ENCODE measurements at regions not wholly inside any gene's neighbourhood (a gene's known extent, or its start where the extent isn't known, plus 50 kb on each side); places are given as distances from the start of the nearest gene placed in this dataset.

- Histone ChIP-seq H4K20me1 (ENCODE audit: insufficient read depth, low read length) (no peaks in the 10 kb centered on the region), H3K36me3 (replicated peaks; ENCODE audit: low read depth, low read length) (no peaks in the 10 kb centered on the region), H3K79me2 (ENCODE audit: low read length) (no peaks in the 10 kb centered on the region), H3K9me3 (ENCODE audit: insufficient read depth, low read length) (no peaks in the 10 kb centered on the region), H3K9ac (ENCODE audit: low read length) (no peak overlapping the region), H3K4me3 (ENCODE audit: low read length) (no peak overlapping the region), H3K4me1 (ENCODE audit: low read length) (no peaks in the 10 kb centered on the region), H3K27me3 (ENCODE audit: low read depth, low read length) (no peaks in the 10 kb centered on the region), H3K27ac (ENCODE audit: low read length) (no peak overlapping the region), H3K4me2 (ENCODE audit: low read length) (no peak overlapping the region), H2AFZ (ENCODE audit: low read depth, low read length) (peak overlapping the region; percentile 59; the same call in 1 of the 2 replicates)
- TF ChIP-seq EZH2phosphoT487 (IDR thresholded peaks at IDR 0.05; ENCODE audit: low read depth) (no peak), CTCF (IDR thresholded peaks at IDR 0.05; ENCODE audit: low read depth, low read length) (peak; percentile 62)
Observed at GRCh38 chr2:58553937-58554336, 312.8 kb upstream of the FANCL start.

- H3K27ac ChIP-seq (ENCODE audit: low read length), result no peak overlapping the region
- no peaks in the 10 kb centered on the region for H4K20me1 ChIP-seq (ENCODE audit: insufficient read depth, low read length)
- H2AFZ ChIP-seq (ENCODE audit: low read depth, low read length), result peak overlapping the region; percentile 59; the same call in 1 of the 2 replicates
- H3K9me3 ChIP-seq (ENCODE audit: insufficient read depth, low read length), result no peaks in the 10 kb centered on the region
- H3K4me3 ChIP-seq (ENCODE audit: low read length), result no peak overlapping the region
- no peak overlapping the region for H3K9ac ChIP-seq (ENCODE audit: low read length)
- no peaks in the 10 kb centered on the region for H3K36me3 ChIP-seq (replicated peaks; ENCODE audit: low read depth, low read length)
- TF ChIP-seq CTCF (IDR thresholded peaks at IDR 0.05; ENCODE audit: low read depth, low read length), result no peak
- no peak for TF ChIP-seq EZH2phosphoT487 (IDR thresholded peaks at IDR 0.05; ENCODE audit: low read depth)
- no peaks in the 10 kb centered on the region for H3K79me2 ChIP-seq (ENCODE audit: low read length)
- no peaks in the 10 kb centered on the region for H3K4me1 ChIP-seq (ENCODE audit: low read length)
- H3K27me3 ChIP-seq (ENCODE audit: low read depth, low read length), result no peaks in the 10 kb centered on the region
- H3K4me2 ChIP-seq (ENCODE audit: low read length), result no peak overlapping the region
Observed at GRCh38 chr2:58553522-58553921, 312.4 kb upstream of the FANCL start.

GRCh38 chr2:58545300-58546280, 304.5 kb upstream of the FANCL start:
- peaks cover under 1% of the 10 kb centered on the region; the same call in 1 of the 2 replicates for H3K4me1 ChIP-seq (ENCODE audit: low read length)
- H2AFZ ChIP-seq (ENCODE audit: low read depth, low read length), result no peak overlapping the region
- TF ChIP-seq EZH2phosphoT487 (IDR thresholded peaks at IDR 0.05; ENCODE audit: low read depth) (no peak), CTCF (IDR thresholded peaks at IDR 0.05; ENCODE audit: low read depth, low read length) (no peak)
- no peaks in the 10 kb centered on the region for H3K27me3 ChIP-seq (ENCODE audit: low read depth, low read length)
- H3K9me3 ChIP-seq (ENCODE audit: insufficient read depth, low read length), result no peaks in the 10 kb centered on the region
- no peaks in the 10 kb centered on the region for H3K36me3 ChIP-seq (replicated peaks; ENCODE audit: low read depth, low read length)
- H3K4me3 ChIP-seq (ENCODE audit: low read length), result no peak overlapping the region
- H3K27ac ChIP-seq (ENCODE audit: low read length), result no peak overlapping the region
- H4K20me1 ChIP-seq (ENCODE audit: insufficient read depth, low read length), result no peaks in the 10 kb centered on the region
- no peaks in the 10 kb centered on the region for H3K79me2 ChIP-seq (ENCODE audit: low read length)
- H3K4me2 ChIP-seq (ENCODE audit: low read length), result no peak overlapping the region
- no peak overlapping the region for H3K9ac ChIP-seq (ENCODE audit: low read length)

- H4K20me1 ChIP-seq (ENCODE audit: insufficient read depth, low read length), result no peaks in the 10 kb centered on the region
- H3K4me2 ChIP-seq (ENCODE audit: low read length), result no peak overlapping the region
- peaks cover 6% of the 10 kb centered on the region; the same call in 1 of the 2 replicates for H3K4me1 ChIP-seq (ENCODE audit: low read length)
- no peaks in the 10 kb centered on the region for H3K36me3 ChIP-seq (replicated peaks; ENCODE audit: low read depth, low read length)
- peaks cover 2% of the 10 kb centered on the region for H3K27me3 ChIP-seq (ENCODE audit: low read depth, low read length)
- H3K27ac ChIP-seq (ENCODE audit: low read length), result no peak overlapping the region
- H3K79me2 ChIP-seq (ENCODE audit: low read length), result no peaks in the 10 kb centered on the region
- TF ChIP-seq EZH2phosphoT487 (IDR thresholded peaks at IDR 0.05; ENCODE audit: low read depth) (no peak), CTCF (IDR thresholded peaks at IDR 0.05; ENCODE audit: low read depth, low read length) (no peak)
- H3K4me3 ChIP-seq (ENCODE audit: low read length), result no peak overlapping the region
- no peak overlapping the region for H2AFZ ChIP-seq (ENCODE audit: low read depth, low read length)
- no peak overlapping the region for H3K9ac ChIP-seq (ENCODE audit: low read length)
- H3K9me3 ChIP-seq (ENCODE audit: insufficient read depth, low read length), result no peaks in the 10 kb centered on the region
Observed at GRCh38 chr2:58543442-58543841, 302.3 kb upstream of the FANCL start.

Measured in OCI-LY3 (cell line).